ENCODE measurements at regions not wholly inside any gene's neighbourhood (a gene's known extent, or its start where the extent isn't known, plus 50 kb on each side); places are given as distances from the start of the nearest gene placed in this dataset.

GRCh38 chr13:110001670-110002275, 215.4 kb upstream of the IRS2 start:
- no peak for DNase-seq (ENCODE audit: low spot score)
- Histone ChIP-seq H4K20me1 (ENCODE audit: insufficient read depth, low read length) (no peaks in the 10 kb centered on the region), H3K79me2 (ENCODE audit: insufficient read depth, low read depth, low read length) (no peaks in the 10 kb centered on the region), H3K27ac (ENCODE audit: low read depth, low read length, poor library complexity, severe bottlenecking) (no peak overlapping the region), H3K36me3 (ENCODE audit: insufficient read depth, low read length) (no peaks in the 10 kb centered on the region), H3K9me3 (ENCODE audit: low read length) (no peaks in the 10 kb centered on the region), H2AFZ (ENCODE audit: low read length) (no peak overlapping the region), H3K4me1 (ENCODE audit: insufficient read depth, low read length, poor library complexity, severe bottlenecking) (no peaks in the 10 kb centered on the region), H3K4me3 (ENCODE audit: low read depth, low read length, poor library complexity, severe bottlenecking) (no peak overlapping the region), H3K9me2 (ENCODE audit: insufficient read depth, low read length) (no peaks in the 10 kb centered on the region), H3K4me2 (ENCODE audit: low read length) (no peak overlapping the region)
- ChIA-PET CTCF (ENCODE audit: unreplicated experiment) (no interaction called here), POLR2A (no interaction called here)
- intact Hi-C loops (cut with micrococcal nuclease; ENCODE audit: unreplicated experiment), result no loop called here
- no TSS peak for BruUV-seq (replicated peaks)
- TF ChIP-seq CTCF (conservative IDR thresholded peaks at IDR 0.05; ENCODE audit: low read length) (no peak), EZH2phosphoT487 (IDR thresholded peaks at IDR 0.05; ENCODE audit: borderline replicate concordance, low read depth, low read length) (no peak)

- no TSS peak for BruUV-seq (replicated peaks)
- ChIA-PET POLR2A (no interaction called here), CTCF (ENCODE audit: unreplicated experiment) (no interaction called here)
- intact Hi-C loops (cut with micrococcal nuclease; ENCODE audit: unreplicated experiment), result no loop called here
- Histone ChIP-seq H3K9me2 (ENCODE audit: insufficient read depth, low read length) (no peaks in the 10 kb centered on the region), H3K36me3 (ENCODE audit: insufficient read depth, low read length) (no peaks in the 10 kb centered on the region), H3K4me1 (ENCODE audit: insufficient read depth, low read length, poor library complexity, severe bottlenecking) (no peaks in the 10 kb centered on the region), H3K27ac (ENCODE audit: low read depth, low read length, poor library complexity, severe bottlenecking) (no peak overlapping the region), H3K79me2 (ENCODE audit: insufficient read depth, low read depth, low read length) (no peaks in the 10 kb centered on the region), H3K9me3 (ENCODE audit: low read length) (no peaks in the 10 kb centered on the region), H3K4me3 (ENCODE audit: low read depth, low read length, poor library complexity, severe bottlenecking) (no peak overlapping the region), H3K4me2 (ENCODE audit: low read length) (no peak overlapping the region), H2AFZ (ENCODE audit: low read length) (no peak overlapping the region), H4K20me1 (ENCODE audit: insufficient read depth, low read length) (no peaks in the 10 kb centered on the region)
- no peak for DNase-seq (ENCODE audit: low spot score)
- TF ChIP-seq EZH2phosphoT487 (IDR thresholded peaks at IDR 0.05; ENCODE audit: borderline replicate concordance, low read depth, low read length) (no peak), CTCF (conservative IDR thresholded peaks at IDR 0.05; ENCODE audit: low read length) (no peak)
These were observed 214.4 kb upstream of the IRS2 start for GRCh38 chr13:110000534-110001345.
